Thyroid gland (tissue), 4 donors: ENCODE measurements at regions not wholly inside any gene's neighbourhood (a gene's known extent, or its start where the extent isn't known, plus 50 kb on each side); places are given as distances from the start of the nearest gene placed in this dataset.

Experiments
- CTCF ChIP-seq, 6 experiments: fragments of 200-600 bp in 3 of 6; fragments of 450-650 bp in 3 of 6; sonication (generic) in 3 of 6; IDR thresholded peaks; one replicate each; pipeline ENCODE4 v1.5.1; 2016 to 2019; ENCODE audit warnings: antibody characterized with exemption in 6 of 6, mild to moderate bottlenecking in 2 of 6, inconsistent platforms in 1 of 6, moderate library complexity in 1 of 6
- POLR2A ChIP-seq, 2 donors: fragments of 450-650 bp; IDR thresholded peaks; one replicate each; pipeline ENCODE4 v1.6.1; 2017; ENCODE audit warnings: antibody characterized with exemption in 2 of 2, mild to moderate bottlenecking in 2 of 2, moderate library complexity in 1 of 2

- TF ChIP-seq POLR2A (IDR thresholded peaks at IDR 0.05) (no peak), CTCF (IDR thresholded peaks at IDR 0.05) (no peak)
Measured at GRCh38 chr1:215458104-215458503, 109.0 kb upstream of the KCTD3 start.
